ENCODE measurements at regions not wholly inside any gene's neighbourhood (a gene's known extent, or its start where the extent isn't known, plus 50 kb on each side); places are given as distances from the start of the nearest gene placed in this dataset.

- ChIA-PET POLR2A (no interaction called here), CTCF (no interaction called here)
- H3K4me1 ChIP-seq: no peaks in the 10 kb centered on the region
- FAIRE-seq (no peak), DNase-seq (ENCODE audit: low read depth in 1 of 2, low spot score in 1 of 2) (no peak), ATAC-seq (no peak)
- no peak overlapping the region for H3K4me3 ChIP-seq
- TF ChIP-seq HOXB13 (CRISPR knock-in tag; IDR thresholded peaks at IDR 0.05; ENCODE audit: low read depth) (no peak), KDM1A (IDR thresholded peaks at IDR 0.05; ENCODE audit: low read depth) (no peak), EHMT2 (IDR thresholded peaks at IDR 0.05; ENCODE audit: low read depth) (no peak), MYC (IDR thresholded peaks at IDR 0.05; ENCODE audit: borderline replicate concordance, low read length) (no peak), TFCP2L1 (CRISPR knock-in tag; IDR thresholded peaks at IDR 0.05) (no peak), NFE2L2 (conservative IDR thresholded peaks at IDR 0.05; ENCODE audit: low read length) (no peak), HOXB5 (CRISPR knock-in tag; IDR thresholded peaks at IDR 0.05) (no peak)
- H3K27ac ChIP-seq: no peak overlapping the region
- WGBS (ENCODE audit: missing lambda C conversion rate): 23% methylated on average over 1 of the region's 1 CpG
- no peaks in the 10 kb centered on the region for H3K9me3 ChIP-seq
- H3K4me2 ChIP-seq: no peak overlapping the region
These were observed 184.7 kb downstream of the PLPP4 start for GRCh38 chr10:120641695-120642094.

GRCh38 chr10:120643351-120643750 is 186.3 kb downstream of the PLPP4 start:
- DNase-seq (ENCODE audit: low read depth in 1 of 2, low spot score in 1 of 2) (no peak), ATAC-seq (no peak), FAIRE-seq (no peak)
- TF ChIP-seq SMC3 (IDR thresholded peaks at IDR 0.05) (no peak), FOSB (CRISPR knock-in tag; IDR thresholded peaks at IDR 0.05) (no peak), HOXB13 (CRISPR knock-in tag; IDR thresholded peaks at IDR 0.05; ENCODE audit: low read depth) (no peak), RAD21 (conservative IDR thresholded peaks at IDR 0.05 in 1 of 2, IDR thresholded peaks at IDR 0.05 in 1 of 2) (no peak), RARB (CRISPR knock-in tag; IDR thresholded peaks at IDR 0.05) (no peak), FOSL2 (IDR thresholded peaks at IDR 0.05) (no peak), FOSL2 (CRISPR knock-in tag; IDR thresholded peaks at IDR 0.05) (no peak), FOXS1 (CRISPR knock-in tag; IDR thresholded peaks at IDR 0.05) (no peak), HMGXB4 (CRISPR knock-in tag; IDR thresholded peaks at IDR 0.05; ENCODE audit: borderline replicate concordance) (no peak), GATA3 (IDR thresholded peaks at IDR 0.05; ENCODE audit: borderline replicate concordance) (no peak), PBX3 (IDR thresholded peaks at IDR 0.05) (no peak), ZSCAN20 (CRISPR knock-in tag; IDR thresholded peaks at IDR 0.05) (no peak), CTCF (IDR thresholded peaks at IDR 0.05) (no peak), RCOR1 (IDR thresholded peaks at IDR 0.05; ENCODE audit: low read depth, low read length) (no peak), CBX2 (IDR thresholded peaks at IDR 0.05; ENCODE audit: borderline replicate concordance, low read depth) (no peak), ATOH8 (CRISPR knock-in tag; IDR thresholded peaks at IDR 0.05; ENCODE audit: low read depth) (no peak)
- H3K9me3 ChIP-seq: no peaks in the 10 kb centered on the region
- ChIA-PET CTCF (interaction anchor here (0.8 kb wide), 1 partner anchor 32 kb away, joined by 3 read pairs; no protein-coding TSS in a partner anchor), POLR2A (no interaction called here)
- H3K4me2 ChIP-seq: no peak overlapping the region
- H3K27ac ChIP-seq: no peak overlapping the region
- H3K4me1 ChIP-seq: no peaks in the 10 kb centered on the region
- H3K4me3 ChIP-seq: no peak overlapping the region
- WGBS (ENCODE audit: missing lambda C conversion rate): 2% methylated on average over 2 of the region's 2 CpGs
